Urinary bladder (tissue), 3 donors: ENCODE measurements at regions not wholly inside any gene's neighbourhood (a gene's known extent, or its start where the extent isn't known, plus 50 kb on each side); places are given as distances from the start of the nearest gene placed in this dataset.

Experiments
- DNase-seq: peaks from one replicate; pipeline ENCODE4 v3.0.0-alpha.2; 2015; ENCODE audit errors: extremely low spot score
- H3K27ac ChIP-seq: one replicate; pipeline ENCODE4 v1.5.1; 2013; ENCODE audit warnings: low read depth, mild to moderate bottlenecking, moderate library complexity
- H3K36me3 ChIP-seq: one replicate; pipeline ENCODE4 v1.6.1; 2013; ENCODE audit warnings: mild to moderate bottlenecking, moderate library complexity; ENCODE audit not compliant: insufficient read depth
- H3K4me1 ChIP-seq: one replicate; pipeline ENCODE4 v1.6.1; 2013; ENCODE audit warnings: mild to moderate bottlenecking, moderate library complexity; ENCODE audit not compliant: insufficient read depth
- H3K4me3 ChIP-seq: one replicate; pipeline ENCODE4 v1.5.1; 2013; ENCODE audit warnings: low read depth, low read length
- WGBS: extraction: QIAGEN DNeasy Blood & Tissue Kit; methylation state at CpG from one replicate; pipeline ENCODE4 v1.1.7; 2013; 5-methylcytosine and 5-hydroxymethylcytosine counted together
- donor health status: healthy with polysubstance abuse.
- donor health status: healthy.

DNA sequence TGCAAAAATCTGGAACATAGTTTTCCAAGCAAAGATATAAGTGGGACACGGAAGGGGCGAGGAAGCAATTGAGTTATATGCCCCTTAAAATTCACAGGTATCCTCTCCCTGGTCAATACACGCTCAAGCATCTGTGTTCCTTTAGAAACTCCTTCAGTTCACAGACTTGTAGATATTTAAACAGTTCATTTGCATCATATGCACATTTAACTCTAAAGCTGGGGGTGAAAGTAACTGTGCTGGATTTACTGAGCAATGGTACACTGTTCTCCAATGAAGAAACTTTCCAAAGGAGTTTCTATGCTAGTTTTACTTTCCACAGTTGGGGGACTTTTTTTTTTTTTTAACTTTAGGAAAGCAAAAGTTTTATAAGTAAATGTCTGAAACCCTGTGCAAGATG is 293.0 kb upstream of the TNP1 start:
- no peak overlapping the region for H3K4me3 ChIP-seq
- no peaks in the 10 kb centered on the region for H3K36me3 ChIP-seq
- no peak overlapping the region for H3K27ac ChIP-seq
- no peak for DNase-seq
- no peaks in the 10 kb centered on the region for H3K4me1 ChIP-seq
- WGBS: 98% methylated on average over 3 of the region's 3 CpGs

DNA sequence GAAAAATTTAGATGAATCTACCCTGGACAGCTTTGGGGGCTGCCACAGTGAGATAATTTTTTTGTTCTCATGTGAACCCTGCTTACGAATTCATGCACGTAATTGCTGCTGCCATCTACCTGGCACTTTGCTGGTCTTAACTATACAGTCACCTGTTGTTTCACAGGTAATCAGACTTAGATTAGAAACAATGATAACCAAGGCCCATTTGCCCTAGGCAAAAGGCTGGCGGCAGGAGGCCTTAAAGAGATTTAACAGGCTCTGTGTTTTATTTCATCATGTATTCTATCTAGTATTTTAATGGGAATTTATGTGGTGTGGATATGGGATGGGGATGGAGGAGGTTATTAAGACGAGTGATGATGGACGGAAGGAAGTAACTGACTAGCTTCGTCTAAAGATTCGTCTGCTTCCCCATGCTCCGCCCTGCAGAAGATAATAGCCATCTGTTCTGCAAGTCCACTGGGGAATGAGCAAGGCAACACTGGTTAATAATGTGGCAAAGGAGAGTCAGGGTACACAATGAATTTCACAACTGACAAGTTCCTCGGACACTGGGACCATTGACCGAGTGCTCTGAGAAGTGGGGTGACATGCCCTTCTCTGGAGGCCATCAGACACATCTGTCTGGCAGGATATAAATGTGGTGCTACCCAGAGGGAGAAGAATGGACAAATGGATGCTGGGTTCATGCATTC is 291.8 kb upstream of the TNP1 start:
- Histone ChIP-seq H3K27ac (no peak overlapping the region), H3K4me3 (no peak overlapping the region), H3K36me3 (no peaks in the 10 kb centered on the region), H3K4me1 (no peaks in the 10 kb centered on the region)
- no peak for DNase-seq
- WGBS: 79% methylated on average over 10 of the region's 10 CpGs

DNA sequence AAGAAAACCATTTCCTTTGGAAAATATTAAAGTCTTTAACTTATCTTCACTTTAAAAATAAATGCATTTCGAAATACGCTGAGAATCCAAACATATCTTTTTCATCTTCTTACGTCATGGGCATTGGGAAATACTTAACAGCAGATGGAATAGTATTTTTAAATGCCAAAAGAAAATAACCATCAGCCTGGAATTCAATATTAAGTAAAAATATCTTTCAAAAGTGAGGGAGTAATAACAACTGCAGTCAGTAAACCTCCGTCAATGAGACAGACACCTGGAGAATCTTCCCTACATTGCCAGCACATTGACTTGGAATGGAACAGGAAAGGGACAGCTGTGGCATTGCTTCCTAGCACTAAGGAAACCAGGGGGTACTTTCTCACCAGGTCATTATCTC is 290.4 kb upstream of the TNP1 start:
- Histone ChIP-seq H3K36me3 (no peaks in the 10 kb centered on the region), H3K4me1 (no peaks in the 10 kb centered on the region), H3K27ac (no peak overlapping the region), H3K4me3 (no peak overlapping the region)
- 93% methylated on average over 4 of the region's 4 CpGs for WGBS
- no peak for DNase-seq

DNA sequence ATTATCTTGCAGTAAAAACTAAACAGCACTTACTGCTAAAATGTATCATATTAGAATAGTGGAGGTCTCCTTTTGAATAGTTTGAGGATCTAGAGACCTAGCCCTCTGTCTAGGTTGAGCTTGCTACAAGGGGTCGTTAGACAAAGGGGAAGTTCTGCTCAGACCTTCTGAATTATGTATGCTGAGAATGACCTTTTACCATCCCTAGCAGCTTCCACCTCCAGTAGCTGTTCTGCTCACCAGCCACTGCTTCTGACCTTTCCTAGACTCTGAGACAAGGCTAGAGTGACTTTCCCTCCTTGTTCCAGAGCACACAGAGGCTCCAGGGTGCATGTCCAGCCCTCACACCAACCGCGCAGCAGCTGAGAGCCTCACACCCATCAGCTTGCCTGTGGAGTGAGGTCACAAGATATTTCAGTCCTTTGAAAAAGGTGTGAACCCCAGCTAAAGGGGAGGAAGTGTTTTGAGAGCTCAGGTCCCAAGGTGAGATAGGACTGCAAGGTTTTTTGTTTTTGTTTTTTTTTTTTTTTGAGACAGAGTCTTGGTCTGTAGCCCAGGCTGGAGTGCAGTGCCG is 289.3 kb upstream of the TNP1 start:
- Histone ChIP-seq H3K4me1 (no peaks in the 10 kb centered on the region), H3K4me3 (no peak overlapping the region), H3K27ac (no peak overlapping the region), H3K36me3 (no peaks in the 10 kb centered on the region)
- WGBS: 88% methylated on average over 4 of the region's 4 CpGs
- DNase-seq: no peak

GRCh38 chr2:217147818-217148217 is 288.0 kb upstream of the TNP1 start:
- H3K4me3 ChIP-seq: no peak overlapping the region
- no peaks in the 10 kb centered on the region for H3K4me1 ChIP-seq
- no peaks in the 10 kb centered on the region for H3K36me3 ChIP-seq
- H3K27ac ChIP-seq: no peak overlapping the region
- 45% methylated on average over 2 of the region's 2 CpGs for WGBS
- DNase-seq: no peak

GRCh38 chr2:217146956-217147355 is 287.1 kb upstream of the TNP1 start:
- H3K4me3 ChIP-seq: no peak overlapping the region
- no peaks in the 10 kb centered on the region for H3K4me1 ChIP-seq
- 69% methylated on average over 4 of the region's 4 CpGs for WGBS
- DNase-seq: no peak
- H3K36me3 ChIP-seq: no peaks in the 10 kb centered on the region
- no peak overlapping the region for H3K27ac ChIP-seq

- H3K4me1 ChIP-seq: no peaks in the 10 kb centered on the region
- no peak overlapping the region for H3K4me3 ChIP-seq
- no peak for DNase-seq
- no peak overlapping the region for H3K27ac ChIP-seq
- WGBS: 78% methylated on average over 3 of the region's 3 CpGs
- H3K36me3 ChIP-seq: no peaks in the 10 kb centered on the region
Measured at GRCh38 chr2:217142649-217143266, 282.9 kb upstream of the TNP1 start.

DNA sequence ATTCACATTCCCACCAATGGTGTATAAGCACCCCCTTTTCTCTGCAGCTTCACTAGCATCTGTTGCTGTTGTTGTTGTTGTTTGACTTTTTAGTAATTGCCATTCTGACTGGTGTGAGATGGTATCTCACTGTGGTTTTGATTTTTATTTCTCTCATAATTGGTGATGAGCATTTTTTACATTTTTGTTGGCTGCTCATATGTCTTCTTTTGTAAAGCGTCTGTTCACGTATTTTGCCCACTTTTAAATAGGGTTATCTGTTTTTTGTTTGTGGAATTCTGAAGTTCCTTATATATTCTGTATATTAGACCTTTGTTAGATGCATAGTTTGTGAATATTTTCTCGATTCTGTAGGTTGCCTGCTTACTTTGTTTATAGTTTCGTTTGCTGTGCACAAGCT is 278.4 kb upstream of the TNP1 start:
- no peak overlapping the region for H3K27ac ChIP-seq
- no peaks in the 10 kb centered on the region for H3K4me1 ChIP-seq
- no peak overlapping the region for H3K4me3 ChIP-seq
- DNase-seq: no peak
- no peaks in the 10 kb centered on the region for H3K36me3 ChIP-seq
- 88% methylated on average over 4 of the region's 4 CpGs for WGBS

DNA sequence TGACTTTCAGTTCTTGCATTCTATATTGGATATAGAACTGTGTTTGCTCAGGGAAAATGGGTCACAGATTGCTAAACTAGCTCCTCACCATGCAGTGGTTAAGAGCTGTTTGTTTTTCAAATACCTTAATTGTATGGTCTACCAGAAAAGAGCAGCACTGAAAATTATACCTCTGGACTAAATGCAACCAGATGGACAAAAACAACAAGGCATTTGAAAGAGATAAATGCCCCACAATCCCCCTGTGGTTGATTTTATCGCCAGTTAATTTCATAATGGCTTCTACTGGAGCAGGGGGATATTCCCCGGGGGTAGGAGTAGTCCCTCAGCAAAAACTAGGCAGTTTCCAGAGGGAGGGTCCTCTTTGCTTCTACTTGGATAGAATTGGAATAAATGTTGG is 267.9 kb upstream of the TNP1 start:
- H3K4me3 ChIP-seq: no peak overlapping the region
- no peaks in the 10 kb centered on the region for H3K36me3 ChIP-seq
- no peak for DNase-seq
- H3K4me1 ChIP-seq: no peaks in the 10 kb centered on the region
- WGBS: 89% methylated on average over 2 of the region's 2 CpGs
- H3K27ac ChIP-seq: no peak overlapping the region

GRCh38 chr2:217125014-217125413 is 265.1 kb upstream of the TNP1 start:
- WGBS: 93% methylated on average over 3 of the region's 3 CpGs
- H3K27ac ChIP-seq: no peak overlapping the region
- H3K36me3 ChIP-seq: no peaks in the 10 kb centered on the region
- H3K4me3 ChIP-seq: no peak overlapping the region
- H3K4me1 ChIP-seq: no peaks in the 10 kb centered on the region
- no peak for DNase-seq

DNA sequence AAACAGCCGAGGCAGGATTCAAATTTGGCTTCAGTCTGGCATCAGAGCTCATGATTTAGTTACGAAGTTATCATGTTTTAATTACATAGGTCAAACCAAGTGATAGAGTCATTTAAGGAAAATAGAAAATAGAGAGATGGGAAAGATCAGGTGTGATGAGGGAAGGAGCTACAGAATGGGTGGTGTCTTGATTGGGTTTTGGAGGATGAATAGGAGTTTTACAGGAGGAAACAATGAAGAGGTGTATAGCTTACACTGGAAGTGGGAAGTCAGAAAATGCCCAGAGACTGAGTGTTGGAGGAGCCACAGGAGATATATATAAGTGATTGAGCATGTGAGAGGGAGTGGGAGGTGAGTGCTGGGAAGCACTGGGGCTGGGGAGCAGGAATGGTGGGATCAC is 264.2 kb upstream of the TNP1 start:
- Histone ChIP-seq H3K27ac (no peak overlapping the region), H3K36me3 (no peaks in the 10 kb centered on the region), H3K4me1 (no peaks in the 10 kb centered on the region), H3K4me3 (no peak overlapping the region)
- 97% methylated on average over 2 of the region's 2 CpGs for WGBS
- no peak for DNase-seq

DNA sequence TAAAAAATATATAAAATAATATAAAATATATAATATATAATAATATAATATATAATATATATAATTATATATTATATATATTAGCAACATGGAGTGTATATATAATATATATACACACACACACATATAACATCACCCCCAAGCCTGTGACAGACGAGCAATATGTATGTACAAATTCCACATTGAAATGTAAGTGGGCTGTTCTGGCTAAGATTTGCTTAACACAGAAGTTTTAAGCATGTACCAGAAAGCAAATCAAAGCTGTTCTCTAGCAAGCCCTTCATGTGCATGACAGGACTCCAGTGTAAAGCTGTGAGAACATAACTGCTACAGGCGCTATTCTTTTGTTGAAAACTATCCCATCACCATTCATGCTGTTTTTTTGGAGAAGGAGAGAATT is 261.7 kb upstream of the TNP1 start:
- Histone ChIP-seq H3K27ac (no peak overlapping the region), H3K4me1 (no peaks in the 10 kb centered on the region), H3K36me3 (no peaks in the 10 kb centered on the region), H3K4me3 (no peak overlapping the region)
- DNase-seq: no peak
- WGBS: 98% methylated on average over 2 of the region's 2 CpGs

- H3K27ac ChIP-seq: no peak overlapping the region
- no peaks in the 10 kb centered on the region for H3K36me3 ChIP-seq
- 97% methylated on average over 4 of the region's 4 CpGs for WGBS
- no peaks in the 10 kb centered on the region for H3K4me1 ChIP-seq
- DNase-seq: no peak
- H3K4me3 ChIP-seq: no peak overlapping the region
Measured at GRCh38 chr2:217120429-217120828, 260.6 kb upstream of the TNP1 start.

DNA sequence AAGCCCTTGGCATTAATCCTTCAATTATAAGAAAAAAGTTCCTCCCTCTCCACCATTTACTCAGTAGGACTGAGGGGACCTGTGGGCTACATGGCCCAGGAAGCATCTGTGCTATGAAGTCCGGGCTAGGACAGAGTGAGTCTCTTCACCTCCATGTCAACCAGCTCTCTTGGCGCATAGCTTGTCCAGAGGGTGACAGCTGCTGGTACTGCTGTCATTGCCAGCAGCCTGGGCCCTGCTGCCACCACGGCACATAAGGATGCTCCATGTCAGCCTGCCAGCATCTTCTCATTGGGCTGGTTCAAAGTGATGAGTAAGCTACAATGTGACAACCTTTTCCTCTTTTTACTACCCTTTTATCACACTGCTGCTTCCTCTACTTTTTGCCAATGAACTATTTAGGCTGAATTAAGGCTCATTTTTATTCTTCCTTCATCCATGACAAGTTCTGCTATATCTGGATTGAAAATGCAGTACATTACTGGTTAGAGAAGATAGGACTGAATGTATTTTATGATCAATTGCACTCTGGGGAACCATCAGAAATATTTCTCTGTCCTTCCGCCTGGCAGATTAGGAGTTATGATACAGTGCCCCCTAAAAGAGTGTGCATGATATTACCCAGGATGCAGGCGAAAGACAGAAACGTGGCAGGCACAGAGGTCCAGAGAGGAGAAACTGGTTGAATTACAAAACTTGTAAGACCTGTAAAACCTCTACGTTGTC is 258.9 kb upstream of the TNP1 start:
- Histone ChIP-seq H3K4me1 (no peaks in the 10 kb centered on the region), H3K36me3 (no peaks in the 10 kb centered on the region), H3K27ac (no peak overlapping the region), H3K4me3 (no peak overlapping the region)
- no peak for DNase-seq
- WGBS: 89% methylated on average over 7 of the region's 7 CpGs
